PFSK-1 (cell line): ENCODE measurements at regions not wholly inside any gene's neighbourhood (a gene's known extent, or its start where the extent isn't known, plus 50 kb on each side); places are given as distances from the start of the nearest gene placed in this dataset.

Source experiments
- FOXP2 ChIP-seq: optimal IDR thresholded peaks from 2 replicates; pipeline ENCODE3; 2011; ENCODE audit warnings: borderline replicate concordance, control low read depth, inconsistent platforms; ENCODE audit not compliant: insufficient read depth; ENCODE audit errors: extremely low read length, extremely low read depth
- POLR2AphosphoS5 ChIP-seq: IDR thresholded peaks from 2 replicates; pipeline ENCODE4 v1.6.1; 2012; ENCODE audit warnings: low read depth, mild to moderate bottlenecking, control low read depth, low read length, moderate library complexity
- REST ChIP-seq, 2 experiments: IDR thresholded peaks; 2 replicates each; pipeline versions ENCODE4 v1.6.1 to v1.8.0; 2011 to 2012; ENCODE audit warnings: low read depth in 2 of 2, low read length in 2 of 2, control low read depth in 1 of 2, inconsistent platforms in 1 of 2, mild to moderate bottlenecking in 1 of 2, moderate library complexity in 1 of 2; ENCODE audit not compliant: insufficient read depth in 1 of 2
- SIN3A ChIP-seq: IDR thresholded peaks from 2 replicates; pipeline ENCODE4 v1.6.1; 2012; ENCODE audit warnings: mild to moderate bottlenecking, low read length, moderate library complexity, borderline replicate concordance; ENCODE audit not compliant: insufficient read depth
- TAF1 ChIP-seq: IDR thresholded peaks from 2 replicates; pipeline ENCODE4 v1.6.1; 2012; ENCODE audit warnings: low read length, control low read depth, borderline replicate concordance; ENCODE audit not compliant: insufficient read depth

GRCh38 chr12:93008044-93008778 lies 79.1 kb upstream of the EEA1 start:
- TF ChIP-seq POLR2AphosphoS5 (no peak), REST (IDR thresholded peaks at IDR 0.05; ENCODE audit: insufficient read depth in 1 of 2, low read depth in 2 of 2, low read length in 2 of 2) (no peak)

- TF ChIP-seq POLR2AphosphoS5 (no peak), TAF1 (no peak), FOXP2 (no peak), SIN3A (no peak), REST (IDR thresholded peaks at IDR 0.05; ENCODE audit: insufficient read depth in 1 of 2, low read depth in 2 of 2, low read length in 2 of 2) (no peak)
These were observed 80.4 kb upstream of the EEA1 start for GRCh38 chr12:93009533-93009932.

GRCh38 chr12:93010461-93010860 lies 81.4 kb upstream of the EEA1 start:
- TF ChIP-seq POLR2AphosphoS5 (no peak), SIN3A (no peak), FOXP2 (no peak)

GRCh38 chr12:93011100-93011499 lies 82.0 kb upstream of the EEA1 start:
- TF ChIP-seq TAF1 = no peak
- no peak for TF ChIP-seq REST (IDR thresholded peaks at IDR 0.05; ENCODE audit: insufficient read depth in 1 of 2, low read depth in 2 of 2, low read length in 2 of 2)
- TF ChIP-seq SIN3A = no peak
- no peak for TF ChIP-seq POLR2AphosphoS5
- no peak for TF ChIP-seq FOXP2

- TF ChIP-seq POLR2AphosphoS5 (no peak), REST (IDR thresholded peaks at IDR 0.05; ENCODE audit: insufficient read depth in 1 of 2, low read depth in 2 of 2, low read length in 2 of 2) (no peak), TAF1 (no peak), FOXP2 (no peak), SIN3A (no peak)
These were observed 87.0 kb upstream of the EEA1 start for GRCh38 chr12:93015871-93016751.
